GM12878 (cell line): ENCODE measurements at regions not wholly inside any gene's neighbourhood (a gene's known extent, or its start where the extent isn't known, plus 50 kb on each side); places are given as distances from the start of the nearest gene placed in this dataset.

Source experiments
- ATAC-seq: fragments of 200-7000 bp; cut with Tn5 transposase; 3 replicates; pipeline ENCODE4 v1.9.1; 2020; ENCODE audit warnings: mild to moderate bottlenecking, moderate library complexity
- BruUV-seq: library from RNA; stranded (reverse); fragments of 400-500 nt; replicated peaks from 2 replicates; lab custom pipeline; 2021; lab: Mats Ljungman, UMichigan
- CTCF ChIA-PET: fragments of 300-600 bp; sonication (Branson Sonifier 250); formaldehyde crosslinking; extraction: SDS; loops from one replicate; lab custom pipeline; 2021; ENCODE audit warnings: inconsistent platforms; lab: Yijun Ruan, JAX
- POLR2A ChIA-PET: fragments of 350-600 bp; formaldehyde crosslinking; extraction: SDS; loops from one replicate; lab custom pipeline; 2021; ENCODE audit warnings: inconsistent platforms; lab: Charles Lee
- RAD21 ChIA-PET: fragments of 300-600 bp; sonication (Branson Sonifier 250); formaldehyde crosslinking; loops from one replicate; lab custom pipeline; 2023; ENCODE audit warnings: antibody characterized with exemption; ENCODE audit not compliant: unreplicated experiment; lab: Charles Lee
- SMC1A ChIA-PET: fragments of 300-600 bp; sonication (Branson Sonifier 250); formaldehyde crosslinking; loops from one replicate; lab custom pipeline; 2023; ENCODE audit not compliant: unreplicated experiment, uncharacterized antibody; lab: Charles Lee
- DNase-seq: peaks from one replicate; pipeline ENCODE4 v3.0.0-alpha.2; 2011; ENCODE audit warnings: low read depth, low spot score
- FAIRE-seq: peaks from 3 replicates; lab custom pipeline; 2011; peaks lifted over from hg19 to GRCh38; lab: Jason Lieb, UNC
- H2AFZ ChIP-seq: 2 replicates; pipeline ENCODE4 v1.6.0; 2011; ENCODE audit warnings: low read depth, low read length, control low read depth; ENCODE audit not compliant: control insufficient read depth
- H3K27ac ChIP-seq: 2 replicates; pipeline ENCODE4 v1.5.1; 2011; ENCODE audit warnings: control low read depth; ENCODE audit not compliant: control insufficient read depth, insufficient read depth
- H3K27me3 ChIP-seq, 2 experiments: replicated peaks in 1 of 2; 2 replicates each; pipeline versions ENCODE4 v1.6.0 to v1.6.1; 2011; ENCODE audit warnings: low read length in 1 of 2; ENCODE audit not compliant: control insufficient read depth in 2 of 2, insufficient read depth in 2 of 2
- H3K36me3 ChIP-seq, 2 experiments: 2 replicates each; pipeline ENCODE4 v1.5.1; 2011; ENCODE audit warnings: low read length in 1 of 2; ENCODE audit not compliant: control insufficient read depth in 2 of 2, insufficient read depth in 2 of 2
- H3K4me1 ChIP-seq: 2 replicates; pipeline ENCODE4 v1.6.1; 2011; ENCODE audit warnings: mild to moderate bottlenecking, low read length, moderate library complexity, mixed read lengths; ENCODE audit not compliant: control insufficient read depth, insufficient read depth
- H3K4me2 ChIP-seq: 2 replicates; pipeline ENCODE4 v1.6.0; 2011; ENCODE audit warnings: control low read depth; ENCODE audit not compliant: control insufficient read depth, insufficient read depth
- H3K4me3 ChIP-seq: fragments of 200-600 bp; sonication (generic); 2 replicates; pipeline ENCODE4 v1.5.1; 2016
- H3K79me2 ChIP-seq: 2 replicates; pipeline ENCODE4 v1.6.0; 2011; ENCODE audit warnings: low read length; ENCODE audit not compliant: control insufficient read depth, insufficient read depth
- H3K9ac ChIP-seq: 2 replicates; pipeline ENCODE4 v1.8.0; 2011; ENCODE audit warnings: low read length, control low read depth, mixed read lengths; ENCODE audit not compliant: control insufficient read depth, insufficient read depth
- H3K9me3 ChIP-seq: replicated peaks from 3 replicates; pipeline ENCODE4 v1.5.1; 2011; ENCODE audit warnings: mild to moderate bottlenecking, low read length; ENCODE audit not compliant: control insufficient read depth, insufficient read depth
- H4K20me1 ChIP-seq: 2 replicates; pipeline ENCODE4 v1.6.0; 2011; ENCODE audit not compliant: control insufficient read depth, insufficient read depth
- ESRRA ChIP-seq: IDR thresholded peaks from 2 replicates; pipeline ENCODE4 v1.6.1; 2012; ENCODE audit warnings: mild to moderate bottlenecking, low read length, improper control_type of control experiment
- MTA2 ChIP-seq: fragments of 450-650 bp; IDR thresholded peaks from 2 replicates; pipeline ENCODE4 v1.6.1; 2016; ENCODE audit warnings: low read depth, mild to moderate bottlenecking, moderate library complexity
- POLR2AphosphoS5 ChIP-seq: IDR thresholded peaks from 2 replicates; pipeline ENCODE4 v1.6.1; 2011; ENCODE audit warnings: mild to moderate bottlenecking, low read length, inconsistent platforms
- RAD21 ChIP-seq: IDR thresholded peaks from 2 replicates; pipeline ENCODE4 v1.6.1; 2011; ENCODE audit warnings: mild to moderate bottlenecking, low read depth, low read length, moderate library complexity; ENCODE audit not compliant: insufficient read depth
- RB1 ChIP-seq: fragments of 450-650 bp; formaldehyde crosslinking; IDR thresholded peaks from 2 replicates; pipeline ENCODE4 v1.6.1; 2017; ENCODE audit warnings: mild to moderate bottlenecking, borderline replicate concordance
- SMC3 ChIP-seq: IDR thresholded peaks from 2 replicates; pipeline ENCODE4 v1.6.1; 2011; ENCODE audit warnings: low read length, improper control_type of control experiment, borderline replicate concordance
- YY1 ChIP-seq: IDR thresholded peaks from 2 replicates; pipeline ENCODE4 v1.6.1; 2011; ENCODE audit warnings: low read depth, mild to moderate bottlenecking, low read length
- WGBS: methylation state at CpG from one replicate; pipeline ENCODE4 v1.1.6; 2016; ENCODE audit warnings: low lambda C conversion rate; ENCODE audit not compliant: insufficient replicate concordance, insufficient coverage; ENCODE audit errors: missing lambda C conversion rate; 5-methylcytosine and 5-hydroxymethylcytosine counted together
- in situ Hi-C: fragments of 300-500 bp; cut with MboI; formaldehyde crosslinking; loops from 9 replicates; pipeline ENCODE4 v1.14.3; 2018; ENCODE audit warnings: mixed read lengths
- intact Hi-C: fragments of 100-400 bp; cut with micrococcal nuclease; formaldehyde crosslinking; loops from one replicate; pipeline ENCODE4 v1.14.2; 2022; ENCODE audit not compliant: unreplicated experiment
- TF ChIP-seq, protein P1 (sequence below), 3 experiments: IDR thresholded peaks in 2 of 3; conservative IDR thresholded peaks in 1 of 3; 2 replicates each; pipeline ENCODE4 v1.5.1; 2011; ENCODE audit warnings: low read depth in 3 of 3, low read length in 3 of 3, mild to moderate bottlenecking in 3 of 3, control low read depth in 2 of 3, moderate library complexity in 2 of 3, inconsistent platforms in 1 of 3, mixed read lengths in 1 of 3; ENCODE audit not compliant: control insufficient read depth in 2 of 3, insufficient read depth in 1 of 3; ENCODE audit errors: extremely low read depth in 1 of 3

- H3K36me3 ChIP-seq: no peaks in the 10 kb centered on the region
- H3K79me2 ChIP-seq: no peaks in the 10 kb centered on the region
- H4K20me1 ChIP-seq: no peaks in the 10 kb centered on the region
- ATAC-seq (peak; percentile 74), FAIRE-seq (no peak), DNase-seq (peak; percentile 1)
- intact Hi-C loops: loop anchor here (1.0 to 10.0 kb wide), 3 partner anchors 168 to 538 kb away; no protein-coding TSS in a partner anchor
- no peak overlapping the region for H3K27ac ChIP-seq
- ChIA-PET SMC1A (interaction anchor here (0.6 to 5.9 kb wide), 12 partner anchors 13 to 544 kb away, joined by 3 to 29 read pairs (median 4); no protein-coding TSS in a partner anchor), CTCF (interaction anchor here (0.7 to 7.8 kb wide), 16 partner anchors 8 to 544 kb away, joined by 3 to 107 read pairs (median 4); no protein-coding TSS in a partner anchor), RAD21 (interaction anchor here (0.7 to 3.7 kb wide), 4 partner anchors 168 to 220 kb away, joined by 3 to 30 read pairs (median 4); no protein-coding TSS in a partner anchor), POLR2A (no interaction called here)
- 7% methylated on average over 7 of the region's 7 CpGs for WGBS
- H3K4me2 ChIP-seq: no peak overlapping the region
- TF ChIP-seq RB1: no peak
- peak; percentile 62; the same call in 1 of the 2 replicates for TF ChIP-seq SMC3
- TF ChIP-seq, protein P1, sequence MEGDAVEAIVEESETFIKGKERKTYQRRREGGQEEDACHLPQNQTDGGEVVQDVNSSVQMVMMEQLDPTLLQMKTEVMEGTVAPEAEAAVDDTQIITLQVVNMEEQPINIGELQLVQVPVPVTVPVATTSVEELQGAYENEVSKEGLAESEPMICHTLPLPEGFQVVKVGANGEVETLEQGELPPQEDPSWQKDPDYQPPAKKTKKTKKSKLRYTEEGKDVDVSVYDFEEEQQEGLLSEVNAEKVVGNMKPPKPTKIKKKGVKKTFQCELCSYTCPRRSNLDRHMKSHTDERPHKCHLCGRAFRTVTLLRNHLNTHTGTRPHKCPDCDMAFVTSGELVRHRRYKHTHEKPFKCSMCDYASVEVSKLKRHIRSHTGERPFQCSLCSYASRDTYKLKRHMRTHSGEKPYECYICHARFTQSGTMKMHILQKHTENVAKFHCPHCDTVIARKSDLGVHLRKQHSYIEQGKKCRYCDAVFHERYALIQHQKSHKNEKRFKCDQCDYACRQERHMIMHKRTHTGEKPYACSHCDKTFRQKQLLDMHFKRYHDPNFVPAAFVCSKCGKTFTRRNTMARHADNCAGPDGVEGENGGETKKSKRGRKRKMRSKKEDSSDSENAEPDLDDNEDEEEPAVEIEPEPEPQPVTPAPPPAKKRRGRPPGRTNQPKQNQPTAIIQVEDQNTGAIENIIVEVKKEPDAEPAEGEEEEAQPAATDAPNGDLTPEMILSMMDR (IDR thresholded peaks at IDR 0.05 in 2 of 3, conservative IDR thresholded peaks at IDR 0.05 in 1 of 3; ENCODE audit: control insufficient read depth in 2 of 3, extremely low read depth in 1 of 3, insufficient read depth in 1 of 3, low read depth in 3 of 3, low read length in 3 of 3): peak; percentile 46 to 71 (median 54)
- TF ChIP-seq YY1: 0 out of 2 replicates have a peak, but pooled peaks have one; percentile 25
- no peak for TF ChIP-seq POLR2AphosphoS5
- TF ChIP-seq RAD21: peak; percentile 83
- no peak for TF ChIP-seq MTA2
- no peak for TF ChIP-seq ESRRA
- H3K4me1 ChIP-seq: no peaks in the 10 kb centered on the region
- no peak overlapping the region for H3K9ac ChIP-seq
- in situ Hi-C loops: no loop called here
- no peak overlapping the region for H3K4me3 ChIP-seq
- H3K9me3 ChIP-seq: no peaks in the 10 kb centered on the region
- no peaks in the 10 kb centered on the region for H3K27me3 ChIP-seq
- no peak overlapping the region for H2AFZ ChIP-seq
- no TSS peak for BruUV-seq
Observed at GRCh38 chr21:17387030-17387617, 125.7 kb upstream of the CXADR start.
